GM21825 (cell line): ENCODE measurements at regions not wholly inside any gene's neighbourhood (a gene's known extent, or its start where the extent isn't known, plus 50 kb on each side); places are given as distances from the start of the nearest gene placed in this dataset.
"Not testable (repeated sequence)": the region's sequence is repeated elsewhere in the genome, so short reads cannot be mapped to it uniquely, and the experiment has no call there.

Source experiments
- ATAC-seq: cut with Tn5 transposase; IDR thresholded peaks from one replicate; pipeline ENCODE4 v1.9.1; 2021; ENCODE audit warnings: mild to moderate bottlenecking, moderate library complexity; ENCODE audit not compliant: unreplicated experiment

DNA sequence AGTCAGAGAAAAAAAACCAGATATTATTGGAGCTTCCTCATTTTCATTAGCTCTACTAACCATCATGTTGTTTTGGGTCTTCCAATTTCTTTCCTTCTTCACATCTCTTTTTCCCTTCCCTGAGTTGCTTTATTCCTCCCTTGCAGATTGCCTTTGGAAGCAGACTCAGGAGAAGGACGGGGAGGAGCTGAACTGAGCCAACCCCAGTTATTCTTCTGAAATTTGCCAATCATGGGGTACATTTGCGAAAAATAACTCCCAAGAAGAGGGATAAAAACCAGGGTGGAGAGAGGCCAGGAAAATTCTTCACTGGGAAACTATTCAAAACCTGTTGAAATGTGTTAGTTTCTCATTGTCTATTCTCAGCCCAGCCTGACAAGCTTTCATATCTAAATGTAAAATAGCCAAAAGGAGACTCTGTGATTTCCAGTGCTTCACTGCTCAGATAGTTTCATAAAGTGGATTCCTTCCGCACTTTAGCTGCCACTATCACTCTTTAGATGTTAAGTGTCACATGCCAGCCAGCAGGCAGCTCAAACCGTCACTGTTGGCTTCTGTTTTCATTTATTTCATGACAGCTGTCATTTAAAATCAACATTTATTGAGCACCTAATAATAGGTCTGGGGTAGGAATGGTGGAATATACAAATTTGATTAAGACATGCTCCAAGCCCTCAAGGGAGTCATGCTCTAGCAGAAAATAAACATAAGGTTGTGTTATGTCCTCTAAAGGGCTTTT lies 204.5 kb downstream of the SREK1 start:
- no peak for ATAC-seq

DNA sequence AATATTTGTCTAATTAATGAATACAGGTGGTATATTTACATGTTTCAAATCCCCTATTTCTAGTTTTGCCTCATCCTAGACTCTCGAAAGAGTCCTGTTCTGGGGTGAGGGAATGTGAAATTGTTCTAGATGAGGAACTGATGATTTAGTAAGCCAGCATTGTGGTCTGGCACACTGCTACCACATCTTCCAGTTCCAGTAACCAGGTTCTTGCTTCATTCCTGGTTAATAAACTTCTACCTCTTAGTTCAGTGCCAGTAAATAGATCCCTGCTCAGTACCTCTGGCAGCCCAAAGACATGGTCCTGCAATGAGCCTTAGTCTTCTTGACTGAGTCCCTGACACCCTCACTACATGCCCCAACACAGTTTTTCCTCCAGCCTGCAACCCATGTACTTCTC lies 207.7 kb downstream of the SREK1 start:
- no peak for ATAC-seq

DNA sequence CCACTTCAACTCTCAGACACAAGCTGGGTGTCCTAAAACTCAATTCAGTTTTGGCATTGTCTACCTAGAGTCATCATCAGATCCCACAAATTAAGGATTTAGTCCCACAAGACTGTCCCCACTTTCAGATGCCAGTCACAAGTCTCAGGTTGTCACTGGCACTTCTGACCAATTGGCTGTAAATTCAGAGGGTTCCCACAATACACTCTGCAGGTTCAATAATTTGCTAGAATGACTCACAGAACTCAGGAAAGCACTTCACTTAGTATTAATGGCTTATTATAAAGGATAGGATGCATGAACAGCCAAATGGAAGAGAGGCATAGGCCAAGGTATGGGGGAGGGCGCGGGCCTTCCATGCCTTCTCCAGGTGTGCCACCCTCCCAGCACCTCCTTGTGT lies 209.1 kb downstream of the SREK1 start:
- ATAC-seq, result no peak

DNA sequence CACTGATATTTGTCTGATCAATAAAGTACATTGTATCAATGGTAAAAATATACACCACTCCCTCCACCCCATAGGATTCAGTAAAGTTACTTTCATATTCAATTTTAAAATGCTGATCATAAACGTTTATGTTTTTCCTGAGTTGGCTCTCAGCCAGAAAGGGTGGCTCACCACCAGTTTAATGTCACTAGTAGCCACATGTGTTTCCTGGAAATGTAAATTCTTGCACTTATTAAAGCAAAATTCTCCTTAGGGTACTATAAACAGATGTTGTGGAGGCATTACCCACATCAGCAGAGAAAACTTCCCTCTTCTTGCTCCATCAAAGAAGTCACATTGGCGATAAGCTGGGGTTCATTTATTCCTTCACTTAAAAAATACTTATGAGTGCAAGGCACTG lies 210.3 kb downstream of the SREK1 start:
- ATAC-seq, result no peak

DNA sequence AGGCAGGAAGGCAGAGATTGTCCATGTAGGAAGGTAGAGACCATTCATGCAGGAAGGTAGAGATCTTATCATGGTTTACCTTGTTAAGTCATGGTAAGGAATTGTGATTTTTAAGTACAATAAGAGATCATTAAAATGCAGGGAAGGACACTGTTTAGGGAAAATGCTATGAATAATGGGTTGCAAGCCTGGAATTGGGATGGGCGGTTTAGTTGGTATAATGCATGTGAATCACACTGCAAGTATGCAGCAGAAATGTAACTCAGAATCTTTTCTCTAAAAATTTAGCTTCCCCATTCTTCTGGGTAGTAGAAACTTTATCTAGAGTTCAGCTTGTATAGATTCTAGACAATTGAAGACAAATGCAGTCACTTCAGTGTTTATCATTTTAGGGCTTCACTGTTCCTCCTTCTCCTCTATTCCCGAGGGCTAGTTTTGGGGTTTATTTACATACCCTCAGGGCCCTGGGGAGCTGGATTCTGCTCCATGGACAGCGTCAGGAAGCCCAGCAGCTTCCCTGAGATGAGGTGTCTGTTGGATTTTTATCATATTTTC lies 212.0 kb downstream of the SREK1 start:
- ATAC-seq, result no peak

DNA sequence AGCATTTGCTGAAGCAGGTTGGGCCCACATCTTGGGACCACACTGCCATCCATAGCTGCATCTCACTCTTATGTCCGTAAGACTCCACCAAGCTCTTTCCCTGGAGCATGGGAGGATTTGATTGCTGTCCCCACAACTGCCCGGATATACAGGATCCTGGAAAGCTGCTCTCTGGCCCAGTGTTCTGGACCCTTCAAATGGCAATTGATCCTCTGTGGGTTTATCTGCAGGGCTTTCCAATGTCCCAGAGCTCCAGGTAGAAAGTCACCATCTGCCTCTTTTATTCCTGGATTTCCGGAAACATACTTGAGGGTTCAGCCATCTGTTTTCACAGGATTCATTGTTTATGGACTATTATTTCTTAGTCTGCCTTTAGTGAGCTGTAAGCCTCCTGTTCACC lies 214.6 kb downstream of the SREK1 start:
- no peak for ATAC-seq

DNA sequence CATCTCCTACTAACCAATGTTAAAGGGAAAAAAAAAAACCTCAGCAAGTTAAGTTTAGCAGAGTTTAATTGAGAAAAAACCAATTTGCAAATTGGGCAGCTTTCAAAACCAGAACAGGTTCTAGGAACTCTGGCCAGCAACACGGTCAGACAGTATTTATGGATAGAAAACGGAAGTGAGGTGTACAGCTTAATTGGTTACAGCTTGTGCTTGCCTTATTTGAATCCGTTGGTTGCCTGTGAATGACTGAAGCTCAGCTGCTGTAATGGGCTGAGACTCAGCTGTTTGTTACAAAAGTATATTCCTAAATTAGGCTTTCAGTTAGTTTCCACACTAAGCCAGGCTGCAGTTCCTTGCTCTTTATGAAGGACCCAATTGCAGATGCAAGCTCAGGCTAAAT lies 217.0 kb downstream of the SREK1 start:
- no peak for ATAC-seq

DNA sequence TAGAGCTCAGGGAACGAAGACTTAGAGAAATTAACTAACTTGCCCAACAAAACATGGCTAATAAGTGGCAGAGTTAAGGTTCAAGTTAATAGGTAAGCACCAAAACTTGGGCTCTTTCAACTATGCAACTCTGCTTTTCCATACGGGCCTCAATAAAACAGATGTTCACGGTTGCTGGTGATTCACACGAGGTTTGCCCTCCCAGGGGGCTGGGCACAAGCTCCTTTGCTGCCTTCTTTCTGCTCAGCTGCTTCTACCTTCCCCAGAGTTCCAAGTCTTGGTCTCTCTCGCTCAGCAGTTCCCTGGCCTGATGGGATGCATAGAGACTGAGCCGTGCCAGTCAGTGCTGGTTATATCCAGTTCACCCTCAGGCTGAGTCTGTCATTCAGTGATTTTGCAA lies 217.9 kb downstream of the SREK1 start:
- ATAC-seq, result no peak

DNA sequence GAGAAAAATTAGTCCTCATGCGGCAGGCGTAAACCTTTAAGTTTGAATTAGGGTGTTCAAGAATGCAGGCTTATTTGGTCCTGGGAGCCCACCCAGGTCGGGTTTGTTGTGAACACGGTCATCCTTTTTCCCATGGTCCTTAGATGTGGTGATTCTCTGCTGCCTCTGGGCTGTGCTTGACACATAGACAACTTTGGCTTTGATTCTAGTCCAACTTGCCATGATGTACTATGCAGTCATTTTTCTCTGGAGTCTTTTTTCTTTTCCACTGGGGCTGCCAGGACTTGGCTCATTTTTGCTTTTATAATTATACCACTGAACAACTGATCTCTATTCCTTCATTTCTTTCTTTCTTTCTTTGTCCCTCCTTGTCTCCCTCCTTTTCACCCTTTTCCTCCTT lies 218.6 kb downstream of the SREK1 start:
- no peak for ATAC-seq

DNA sequence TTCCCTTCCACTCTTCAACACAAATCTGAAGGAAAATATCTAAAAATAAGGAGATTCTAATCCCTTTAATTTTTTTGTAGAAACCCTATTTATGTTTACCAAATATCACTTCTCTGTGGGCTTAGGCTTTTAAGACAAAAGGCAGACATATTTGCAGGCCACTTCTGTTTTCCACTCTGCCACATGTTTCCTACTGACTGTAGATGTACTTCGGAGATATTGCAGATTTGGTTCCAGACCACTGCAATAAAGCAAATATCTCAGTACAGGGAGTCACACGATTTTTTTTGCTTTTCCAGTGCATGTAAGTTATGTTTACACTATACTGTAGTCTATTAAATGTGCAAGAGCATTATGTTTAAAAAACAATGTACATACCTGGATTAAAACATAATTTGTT lies 219.0 kb downstream of the SREK1 start:
- no peak for ATAC-seq

DNA sequence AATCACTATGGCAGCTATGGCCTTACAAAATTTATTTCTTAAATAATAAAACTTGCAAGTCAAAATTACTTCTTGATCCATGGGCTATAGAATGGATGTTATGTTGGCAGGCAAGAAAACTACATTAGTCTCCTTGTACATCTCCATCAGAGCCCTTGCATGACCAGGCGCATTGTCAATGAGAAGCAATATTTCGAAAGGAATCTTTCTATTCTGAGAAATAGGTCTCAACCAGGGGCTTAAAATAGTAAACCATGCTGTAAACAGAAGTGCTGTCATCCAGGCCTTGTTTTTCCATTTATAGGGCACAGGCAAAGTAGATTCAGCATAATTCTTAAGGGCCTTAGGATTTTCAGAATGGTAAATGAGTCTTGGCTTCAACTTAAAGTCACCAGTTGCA lies 220.1 kb downstream of the SREK1 start:
- ATAC-seq, result no peak

DNA sequence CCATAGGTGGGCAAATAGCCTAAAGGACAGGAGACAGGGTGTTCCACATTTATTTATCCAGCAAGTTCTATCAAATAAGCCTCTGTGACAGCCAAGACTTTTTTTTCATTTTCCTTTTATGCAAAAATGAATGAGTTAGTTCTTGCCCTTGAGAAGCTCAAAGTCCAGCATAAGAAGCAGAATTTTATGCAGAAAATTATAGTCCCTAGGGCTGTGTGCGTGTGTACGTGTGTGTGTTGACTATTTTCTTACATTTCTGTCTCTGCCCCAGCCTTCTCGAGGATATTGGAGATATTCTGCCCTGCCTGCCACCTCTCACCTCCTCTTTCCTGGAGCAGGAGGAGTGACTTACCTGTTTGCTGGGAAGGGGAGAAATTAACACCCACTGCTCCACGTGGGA lies 221.9 kb downstream of the SREK1 start:
- no peak for ATAC-seq

DNA sequence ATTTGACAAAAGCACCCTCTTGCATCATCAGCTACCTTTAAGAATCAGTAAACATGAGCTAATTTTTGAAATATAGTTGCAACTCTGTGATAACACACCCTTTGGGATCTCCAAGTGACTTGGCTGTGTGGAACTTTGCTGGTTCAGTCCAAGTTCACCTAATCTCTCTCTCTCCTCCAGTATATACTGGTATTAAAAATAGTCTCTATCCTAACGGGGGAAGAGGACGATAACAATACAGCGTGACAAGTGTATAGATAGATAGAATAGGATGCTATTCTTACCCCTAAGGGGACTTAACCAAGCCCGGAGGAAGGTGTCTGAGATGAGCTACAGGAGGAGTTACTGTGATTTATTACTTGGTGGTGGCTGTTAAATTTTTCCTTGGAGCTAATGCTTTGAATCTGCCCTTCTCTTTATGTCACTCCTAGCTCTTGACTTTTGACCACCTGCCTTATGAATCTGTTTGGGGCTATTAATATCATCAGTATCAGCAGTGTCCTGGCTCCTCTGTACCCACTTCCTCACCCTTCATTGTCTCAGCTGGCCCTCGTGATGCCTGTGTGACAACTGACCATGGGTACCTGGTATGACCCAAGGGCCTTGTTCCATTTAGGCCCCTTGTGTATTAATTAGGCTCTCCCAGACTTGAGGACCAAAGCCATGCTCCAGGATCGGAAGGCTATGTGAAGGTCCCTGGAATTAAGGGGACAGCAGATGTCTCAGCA lies 223.9 kb downstream of the SREK1 start:
- no peak for ATAC-seq

DNA sequence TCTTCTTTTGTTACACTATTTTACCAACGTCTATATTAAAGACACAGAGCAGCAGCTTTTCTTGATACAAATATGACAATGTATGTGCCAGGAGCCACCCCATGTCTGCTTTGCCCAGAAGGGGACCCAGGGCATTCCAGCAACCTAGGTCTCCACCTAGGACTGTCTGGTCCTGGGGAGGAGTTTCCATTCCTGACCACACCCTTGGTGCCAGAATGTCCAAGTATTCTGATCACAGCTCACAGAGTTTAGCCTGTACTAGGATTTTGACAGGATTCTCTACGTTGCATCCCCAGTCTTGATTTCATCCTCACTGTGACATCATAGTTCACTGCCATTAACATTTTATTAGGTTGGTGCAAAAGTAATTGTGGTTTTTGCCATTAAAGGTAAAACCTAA lies 224.7 kb downstream of the SREK1 start:
- no peak for ATAC-seq

DNA sequence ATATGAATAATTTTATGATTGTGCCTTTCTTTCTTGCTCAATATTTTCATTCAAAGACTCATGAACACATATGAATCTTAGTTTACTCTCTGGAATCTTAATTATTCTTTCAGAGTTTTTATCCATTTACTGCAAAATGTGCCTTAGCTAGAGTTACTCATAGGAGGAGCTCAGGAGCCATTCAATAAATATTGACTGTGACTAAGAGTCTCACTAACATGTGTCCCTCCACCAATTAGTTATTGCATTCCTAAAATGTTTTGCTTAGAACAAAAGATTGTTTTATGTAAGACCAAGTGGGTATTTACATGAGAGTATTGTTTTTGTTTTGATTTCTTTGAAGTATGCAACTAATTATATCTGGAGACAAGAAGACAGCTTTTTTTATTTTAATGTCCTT lies 218.4 kb upstream of the MAST4 start:
- no peak for ATAC-seq

DNA sequence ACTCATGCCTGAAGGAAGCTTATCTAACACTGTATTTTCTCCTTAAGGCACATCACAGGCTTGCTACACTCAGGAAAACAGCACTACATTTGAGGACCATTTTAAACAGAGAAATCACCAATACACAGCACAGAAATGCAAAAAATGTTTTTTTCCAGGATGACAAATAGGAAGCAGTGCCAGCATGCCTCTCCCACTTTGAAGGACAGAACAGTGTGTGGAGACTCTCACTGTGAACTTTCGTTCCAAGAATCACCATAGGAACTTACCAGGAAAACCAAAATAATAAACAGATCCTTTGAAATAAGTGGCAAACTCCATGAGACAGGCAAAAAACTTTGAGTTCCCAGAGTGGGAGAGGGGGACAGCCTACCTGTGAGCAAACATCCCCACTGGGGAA lies 217.8 kb upstream of the MAST4 start:
- no peak for ATAC-seq

DNA sequence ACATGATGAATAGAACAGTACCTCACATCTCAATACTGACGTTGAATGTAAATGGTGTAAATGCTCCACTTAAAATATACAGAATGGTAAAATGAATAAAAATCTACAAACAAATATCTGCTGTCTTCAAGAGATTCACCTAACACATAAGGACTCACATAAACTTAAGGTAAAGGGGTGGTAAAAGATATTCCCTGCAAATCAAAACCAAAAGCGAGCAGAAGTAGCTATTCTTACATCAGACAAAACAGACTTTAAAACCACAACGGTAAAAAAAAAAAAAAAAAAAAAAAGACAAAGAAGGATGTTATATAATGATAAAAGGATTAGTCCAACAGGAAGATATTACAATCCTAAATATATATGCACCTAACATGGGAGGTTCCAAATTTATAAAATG lies 214.0 kb upstream of the MAST4 start:
- ATAC-seq, result no peak

DNA sequence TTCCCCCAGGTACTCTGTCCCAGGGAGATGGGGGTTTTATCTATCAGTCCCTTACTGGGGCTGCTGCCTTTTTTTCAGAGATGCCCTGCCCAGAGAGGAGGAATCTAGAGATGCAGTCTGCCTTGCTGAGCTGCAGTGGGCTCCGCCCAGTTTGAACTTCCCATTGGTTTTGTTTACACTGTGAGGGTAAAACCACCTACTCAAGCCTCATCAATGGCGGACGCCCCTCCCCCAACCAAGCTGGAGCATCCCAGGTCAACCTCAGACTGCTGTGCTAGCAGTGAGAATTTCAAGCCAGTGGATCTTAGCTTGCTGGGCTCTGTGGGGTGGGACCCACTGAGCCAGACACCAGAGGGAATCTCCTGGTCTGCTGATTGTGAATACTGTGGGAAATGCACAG lies 191.0 kb upstream of the MAST4 start:
- not testable (repeated sequence) for ATAC-seq

DNA sequence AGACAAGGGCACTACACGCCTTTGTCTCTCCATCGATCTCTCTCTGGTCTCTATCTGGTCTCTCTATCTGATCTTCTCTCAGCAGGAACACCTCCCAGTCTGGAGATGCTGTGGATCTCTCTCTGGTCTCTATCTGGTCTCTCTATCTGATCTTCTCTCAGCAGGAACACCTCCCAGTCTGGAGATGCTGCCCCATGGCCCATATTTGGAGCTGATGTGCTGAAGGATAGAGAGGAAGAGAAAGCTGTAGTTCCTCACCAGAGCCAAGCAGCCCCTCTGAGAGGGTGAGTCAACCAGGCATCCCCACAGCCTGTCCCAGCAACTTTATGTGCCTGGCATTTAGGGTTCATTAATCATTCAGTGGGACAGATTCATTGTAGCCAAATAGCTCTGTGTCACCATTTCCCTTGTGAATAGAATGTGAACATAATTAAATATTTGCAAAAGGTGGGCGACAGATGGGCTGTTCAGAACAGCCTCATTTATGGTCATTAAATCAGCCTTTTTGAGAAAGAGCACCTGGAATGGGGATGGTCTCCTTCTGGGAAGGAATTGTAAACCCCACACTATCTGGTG lies 189.3 kb upstream of the MAST4 start:
- ATAC-seq, result no peak

DNA sequence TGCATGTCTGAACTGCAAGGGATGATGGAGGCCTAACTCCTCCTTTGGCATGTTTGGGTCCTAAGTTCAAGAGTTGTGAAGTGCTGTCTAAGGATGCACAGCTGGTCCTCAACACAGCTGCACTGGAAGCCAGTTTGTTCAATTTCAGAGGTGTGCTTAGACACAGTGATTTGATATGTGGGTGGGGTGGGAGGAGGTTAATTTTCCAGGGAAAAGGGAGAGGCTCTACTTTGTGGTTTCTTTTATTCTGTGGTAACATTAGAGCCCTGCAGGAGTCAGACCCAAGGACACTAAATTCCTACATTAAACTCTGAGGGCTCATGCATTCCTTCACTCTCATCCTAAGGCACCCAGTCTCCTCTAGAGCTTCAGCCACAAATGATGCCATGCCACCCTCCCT lies 188.4 kb upstream of the MAST4 start:
- ATAC-seq, result no peak

DNA sequence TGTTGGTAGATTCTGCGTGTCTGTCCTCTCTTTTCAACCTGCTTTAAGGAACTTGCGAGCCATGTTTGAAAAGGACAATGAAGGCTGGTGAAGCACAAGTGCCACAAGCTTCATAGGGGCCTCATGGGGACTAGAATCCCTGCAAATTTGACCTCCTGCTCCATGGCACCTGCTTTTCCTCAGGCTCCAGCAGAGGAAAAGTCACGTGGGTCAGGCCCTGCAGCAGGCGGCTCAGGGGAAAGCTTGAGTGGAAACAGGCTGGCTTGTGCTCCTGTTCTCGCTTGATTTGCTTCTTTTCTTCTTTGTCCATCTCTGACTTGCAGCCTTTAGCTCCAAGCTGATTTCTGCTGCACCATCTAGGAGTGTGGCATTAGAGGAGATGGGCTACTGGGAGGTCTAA lies 187.6 kb upstream of the MAST4 start:
- no peak for ATAC-seq

DNA sequence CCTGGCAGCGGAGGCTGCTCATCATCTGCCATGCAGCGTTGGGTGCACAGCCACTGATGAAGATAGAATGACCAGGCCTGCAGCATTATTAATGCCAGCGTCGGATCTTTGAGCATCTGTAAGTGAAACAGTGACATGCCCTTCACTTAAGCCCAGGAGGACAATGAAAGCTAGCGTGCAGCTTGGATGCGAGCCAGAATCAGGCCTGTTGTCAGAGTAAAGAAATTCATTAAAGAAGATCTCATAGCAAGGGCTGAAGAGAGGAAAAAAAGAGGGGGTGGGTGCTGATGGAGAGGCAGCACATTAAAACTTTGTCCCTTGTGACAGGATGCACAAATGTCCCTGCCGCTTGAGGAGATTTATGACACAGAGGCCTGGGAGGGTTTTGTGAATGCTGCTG lies 186.1 kb upstream of the MAST4 start:
- ATAC-seq, result no peak
